WTC11 (cell line): ENCODE measurements at regions not wholly inside any gene's neighbourhood (a gene's known extent, or its start where the extent isn't known, plus 50 kb on each side); places are given as distances from the start of the nearest gene placed in this dataset.

ENCODE experiments used
- ATAC-seq: fragments of 200-7000 bp; cut with Tn5 transposase; 2 replicates; pipeline ENCODE4 v1.10.0; 2021; ENCODE audit warnings: mild to moderate bottlenecking, moderate library complexity
- CTCF ChIA-PET: fragments of 300-600 bp; sonication (Branson Sonifier 250); formaldehyde crosslinking; loops from one replicate; lab custom pipeline; 2021; ENCODE audit warnings: antibody characterized with exemption; lab: Charles Lee
- POLR2A ChIA-PET: fragments of 350-600 bp; sonication (Branson Sonifier 250); formaldehyde crosslinking; loops from one replicate; lab custom pipeline; 2021; ENCODE audit warnings: antibody characterized with exemption; lab: Charles Lee
- DNase-seq: peaks from one replicate; pipeline ENCODE4 v3.0.0; 2021; ENCODE audit warnings: low spot score
- H3K27ac Mint-ChIP-seq: 2 replicates; pipeline ENCODE4 v1.8.0; 2021; ENCODE audit warnings: mixed read lengths
- H3K27me3 Mint-ChIP-seq: 2 replicates; pipeline ENCODE4 v1.8.0; 2021; ENCODE audit warnings: low read depth, mild to moderate bottlenecking, moderate library complexity, mixed read lengths
- H3K36me3 Mint-ChIP-seq: 2 replicates; pipeline ENCODE4 v1.8.0; 2021; ENCODE audit warnings: mixed read lengths
- H3K4me1 Mint-ChIP-seq: 2 replicates; pipeline ENCODE4 v1.8.0; 2022; ENCODE audit warnings: mixed read lengths
- H3K4me3 Mint-ChIP-seq: 2 replicates; pipeline ENCODE4 v1.8.0; 2021; ENCODE audit warnings: mild to moderate bottlenecking, moderate library complexity, mixed read lengths
- H3K9me3 Mint-ChIP-seq: 2 replicates; pipeline ENCODE4 v1.8.0; 2021; ENCODE audit warnings: mixed read lengths
- CREB1 ChIP-seq: sonication (generic); formaldehyde crosslinking; IDR thresholded peaks from 2 replicates; pipeline ENCODE4 v1.8.0; 2023; ENCODE audit warnings: mild to moderate bottlenecking, missing genetic modification reagents
- KAT7 ChIP-seq: sonication (generic); formaldehyde crosslinking; IDR thresholded peaks from 2 replicates; pipeline ENCODE4 v1.8.1; 2023; ENCODE audit warnings: missing genetic modification reagents, mild to moderate bottlenecking, borderline replicate concordance
- MXD4 ChIP-seq: fragments of 250-450 bp; sonication (Bioruptor Pico); IDR thresholded peaks from 2 replicates; pipeline ENCODE4 v1.8.0; 2021; ENCODE audit warnings: mild to moderate bottlenecking, moderate library complexity, borderline replicate concordance
- OVOL2 ChIP-seq: fragments of 250-450 bp; sonication (Bioruptor Pico); IDR thresholded peaks from 2 replicates; pipeline ENCODE4 v1.9.0; 2021; ENCODE audit warnings: mild to moderate bottlenecking, borderline replicate concordance
- ZNF232 ChIP-seq: sonication (generic); formaldehyde crosslinking; IDR thresholded peaks from 2 replicates; pipeline ENCODE4 v1.8.0; 2022; ENCODE audit warnings: mild to moderate bottlenecking, missing genetic modification reagents
- TF ChIP-seq, protein P1 (sequence below): fragments of 250-450 bp; sonication (Bioruptor Pico); IDR thresholded peaks from 2 replicates; pipeline ENCODE4 v1.9.0; 2021; ENCODE audit warnings: mild to moderate bottlenecking
- TF ChIP-seq, protein P2 (sequence below): sonication (generic); formaldehyde crosslinking; IDR thresholded peaks from 2 replicates; pipeline ENCODE4 v1.8.1; 2022; ENCODE audit warnings: missing genetic modification reagents, borderline replicate concordance
- TF ChIP-seq, protein P3 (sequence below): sonication (generic); formaldehyde crosslinking; conservative IDR thresholded peaks from 2 replicates; pipeline ENCODE4 v1.8.1; 2023; ENCODE audit warnings: mild to moderate bottlenecking, low read depth, missing genetic modification reagents, moderate library complexity
- TF ChIP-seq, protein P4 (sequence below): sonication (generic); formaldehyde crosslinking; IDR thresholded peaks from 2 replicates; pipeline ENCODE4 v1.8.0; 2023; ENCODE audit warnings: missing genetic modification reagents
- TF ChIP-seq, protein P5 (sequence below): sonication (generic); formaldehyde crosslinking; IDR thresholded peaks from 2 replicates; pipeline ENCODE4 v1.8.1; 2023; ENCODE audit warnings: mild to moderate bottlenecking, missing genetic modification reagents, moderate library complexity
- TF ChIP-seq, protein P6 (sequence below): fragments of 250-450 bp; sonication (Bioruptor Pico); conservative IDR thresholded peaks from 2 replicates; pipeline ENCODE4 v1.9.0; 2021; ENCODE audit warnings: mild to moderate bottlenecking
- TF ChIP-seq, protein P7 (sequence below): sonication (generic); formaldehyde crosslinking; IDR thresholded peaks from 2 replicates; pipeline ENCODE4 v1.8.1; 2022; ENCODE audit warnings: mild to moderate bottlenecking, moderate library complexity, missing genetic modification reagents
- TF ChIP-seq, protein P8 (sequence below): sonication (generic); formaldehyde crosslinking; conservative IDR thresholded peaks from 2 replicates; pipeline ENCODE4 v1.8.1; 2022; ENCODE audit warnings: mild to moderate bottlenecking, missing genetic modification reagents
- TF ChIP-seq, protein P9 (sequence below): sonication (generic); formaldehyde crosslinking; IDR thresholded peaks from 2 replicates; pipeline ENCODE4 v1.8.0; 2022; ENCODE audit warnings: mild to moderate bottlenecking, missing genetic modification reagents

DNA sequence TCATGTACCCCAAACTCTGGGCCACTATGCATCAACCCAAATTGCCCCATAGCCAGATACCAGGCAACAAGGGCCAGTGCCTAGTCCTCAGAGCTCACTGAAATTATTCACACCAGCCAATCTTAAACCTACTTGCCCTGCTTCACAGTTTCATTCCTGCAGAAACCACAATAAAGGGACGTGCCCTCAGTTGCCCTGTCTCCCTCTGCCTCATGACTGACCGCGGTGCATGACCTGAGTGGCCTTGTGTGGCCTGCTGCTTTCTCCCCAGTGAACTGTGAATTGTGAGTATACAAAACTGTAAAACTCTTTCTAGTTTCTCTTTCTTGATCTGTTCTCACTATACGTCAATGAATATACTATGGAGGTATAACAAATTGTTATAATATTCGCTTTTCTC is 490.9 kb upstream of the MIS18BP1 start:
- Mint-ChIP-seq H3K36me3 (peaks cover 10% of the 10 kb centered on the region), H3K9me3 (peaks cover 28% of the 10 kb centered on the region), H3K4me1 (no peaks in the 10 kb centered on the region), H3K4me3 (no peak overlapping the region)
- ATAC-seq: no peak
- ChIA-PET CTCF (no interaction called here), POLR2A (no interaction called here)
- no peak for TF ChIP-seq KAT7 (CRISPR knock-in tag)
- TF ChIP-seq OVOL2: no peak
- TF ChIP-seq, protein P1, sequence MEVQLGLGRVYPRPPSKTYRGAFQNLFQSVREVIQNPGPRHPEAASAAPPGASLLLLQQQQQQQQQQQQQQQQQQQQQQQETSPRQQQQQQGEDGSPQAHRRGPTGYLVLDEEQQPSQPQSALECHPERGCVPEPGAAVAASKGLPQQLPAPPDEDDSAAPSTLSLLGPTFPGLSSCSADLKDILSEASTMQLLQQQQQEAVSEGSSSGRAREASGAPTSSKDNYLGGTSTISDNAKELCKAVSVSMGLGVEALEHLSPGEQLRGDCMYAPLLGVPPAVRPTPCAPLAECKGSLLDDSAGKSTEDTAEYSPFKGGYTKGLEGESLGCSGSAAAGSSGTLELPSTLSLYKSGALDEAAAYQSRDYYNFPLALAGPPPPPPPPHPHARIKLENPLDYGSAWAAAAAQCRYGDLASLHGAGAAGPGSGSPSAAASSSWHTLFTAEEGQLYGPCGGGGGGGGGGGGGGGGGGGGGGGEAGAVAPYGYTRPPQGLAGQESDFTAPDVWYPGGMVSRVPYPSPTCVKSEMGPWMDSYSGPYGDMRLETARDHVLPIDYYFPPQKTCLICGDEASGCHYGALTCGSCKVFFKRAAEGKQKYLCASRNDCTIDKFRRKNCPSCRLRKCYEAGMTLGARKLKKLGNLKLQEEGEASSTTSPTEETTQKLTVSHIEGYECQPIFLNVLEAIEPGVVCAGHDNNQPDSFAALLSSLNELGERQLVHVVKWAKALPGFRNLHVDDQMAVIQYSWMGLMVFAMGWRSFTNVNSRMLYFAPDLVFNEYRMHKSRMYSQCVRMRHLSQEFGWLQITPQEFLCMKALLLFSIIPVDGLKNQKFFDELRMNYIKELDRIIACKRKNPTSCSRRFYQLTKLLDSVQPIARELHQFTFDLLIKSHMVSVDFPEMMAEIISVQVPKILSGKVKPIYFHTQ (CRISPR knock-in tag): no peak
- TF ChIP-seq, protein P2, sequence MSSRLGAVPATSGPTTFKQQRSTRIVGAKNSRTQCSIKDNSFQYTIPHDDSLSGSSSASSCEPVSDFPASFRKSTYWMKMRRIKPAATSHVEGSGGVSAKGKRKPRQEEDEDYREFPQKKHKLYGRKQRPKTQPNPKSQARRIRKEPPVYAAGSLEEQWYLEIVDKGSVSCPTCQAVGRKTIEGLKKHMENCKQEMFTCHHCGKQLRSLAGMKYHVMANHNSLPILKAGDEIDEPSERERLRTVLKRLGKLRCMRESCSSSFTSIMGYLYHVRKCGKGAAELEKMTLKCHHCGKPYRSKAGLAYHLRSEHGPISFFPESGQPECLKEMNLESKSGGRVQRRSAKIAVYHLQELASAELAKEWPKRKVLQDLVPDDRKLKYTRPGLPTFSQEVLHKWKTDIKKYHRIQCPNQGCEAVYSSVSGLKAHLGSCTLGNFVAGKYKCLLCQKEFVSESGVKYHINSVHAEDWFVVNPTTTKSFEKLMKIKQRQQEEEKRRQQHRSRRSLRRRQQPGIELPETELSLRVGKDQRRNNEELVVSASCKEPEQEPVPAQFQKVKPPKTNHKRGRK: no peak
- TF ChIP-seq ZNF232: no peak
- TF ChIP-seq, protein P3, sequence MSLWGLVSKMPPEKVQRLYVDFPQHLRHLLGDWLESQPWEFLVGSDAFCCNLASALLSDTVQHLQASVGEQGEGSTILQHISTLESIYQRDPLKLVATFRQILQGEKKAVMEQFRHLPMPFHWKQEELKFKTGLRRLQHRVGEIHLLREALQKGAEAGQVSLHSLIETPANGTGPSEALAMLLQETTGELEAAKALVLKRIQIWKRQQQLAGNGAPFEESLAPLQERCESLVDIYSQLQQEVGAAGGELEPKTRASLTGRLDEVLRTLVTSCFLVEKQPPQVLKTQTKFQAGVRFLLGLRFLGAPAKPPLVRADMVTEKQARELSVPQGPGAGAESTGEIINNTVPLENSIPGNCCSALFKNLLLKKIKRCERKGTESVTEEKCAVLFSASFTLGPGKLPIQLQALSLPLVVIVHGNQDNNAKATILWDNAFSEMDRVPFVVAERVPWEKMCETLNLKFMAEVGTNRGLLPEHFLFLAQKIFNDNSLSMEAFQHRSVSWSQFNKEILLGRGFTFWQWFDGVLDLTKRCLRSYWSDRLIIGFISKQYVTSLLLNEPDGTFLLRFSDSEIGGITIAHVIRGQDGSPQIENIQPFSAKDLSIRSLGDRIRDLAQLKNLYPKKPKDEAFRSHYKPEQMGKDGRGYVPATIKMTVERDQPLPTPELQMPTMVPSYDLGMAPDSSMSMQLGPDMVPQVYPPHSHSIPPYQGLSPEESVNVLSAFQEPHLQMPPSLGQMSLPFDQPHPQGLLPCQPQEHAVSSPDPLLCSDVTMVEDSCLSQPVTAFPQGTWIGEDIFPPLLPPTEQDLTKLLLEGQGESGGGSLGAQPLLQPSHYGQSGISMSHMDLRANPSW: no peak
- TF ChIP-seq, protein P4, sequence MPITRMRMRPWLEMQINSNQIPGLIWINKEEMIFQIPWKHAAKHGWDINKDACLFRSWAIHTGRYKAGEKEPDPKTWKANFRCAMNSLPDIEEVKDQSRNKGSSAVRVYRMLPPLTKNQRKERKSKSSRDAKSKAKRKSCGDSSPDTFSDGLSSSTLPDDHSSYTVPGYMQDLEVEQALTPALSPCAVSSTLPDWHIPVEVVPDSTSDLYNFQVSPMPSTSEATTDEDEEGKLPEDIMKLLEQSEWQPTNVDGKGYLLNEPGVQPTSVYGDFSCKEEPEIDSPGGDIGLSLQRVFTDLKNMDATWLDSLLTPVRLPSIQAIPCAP (CRISPR knock-in tag): no peak
- TF ChIP-seq CREB1 (CRISPR knock-in tag): no peak
- TF ChIP-seq, protein P5, sequence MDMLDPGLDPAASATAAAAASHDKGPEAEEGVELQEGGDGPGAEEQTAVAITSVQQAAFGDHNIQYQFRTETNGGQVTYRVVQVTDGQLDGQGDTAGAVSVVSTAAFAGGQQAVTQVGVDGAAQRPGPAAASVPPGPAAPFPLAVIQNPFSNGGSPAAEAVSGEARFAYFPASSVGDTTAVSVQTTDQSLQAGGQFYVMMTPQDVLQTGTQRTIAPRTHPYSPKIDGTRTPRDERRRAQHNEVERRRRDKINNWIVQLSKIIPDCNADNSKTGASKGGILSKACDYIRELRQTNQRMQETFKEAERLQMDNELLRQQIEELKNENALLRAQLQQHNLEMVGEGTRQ: no peak
- TF ChIP-seq, protein P6, sequence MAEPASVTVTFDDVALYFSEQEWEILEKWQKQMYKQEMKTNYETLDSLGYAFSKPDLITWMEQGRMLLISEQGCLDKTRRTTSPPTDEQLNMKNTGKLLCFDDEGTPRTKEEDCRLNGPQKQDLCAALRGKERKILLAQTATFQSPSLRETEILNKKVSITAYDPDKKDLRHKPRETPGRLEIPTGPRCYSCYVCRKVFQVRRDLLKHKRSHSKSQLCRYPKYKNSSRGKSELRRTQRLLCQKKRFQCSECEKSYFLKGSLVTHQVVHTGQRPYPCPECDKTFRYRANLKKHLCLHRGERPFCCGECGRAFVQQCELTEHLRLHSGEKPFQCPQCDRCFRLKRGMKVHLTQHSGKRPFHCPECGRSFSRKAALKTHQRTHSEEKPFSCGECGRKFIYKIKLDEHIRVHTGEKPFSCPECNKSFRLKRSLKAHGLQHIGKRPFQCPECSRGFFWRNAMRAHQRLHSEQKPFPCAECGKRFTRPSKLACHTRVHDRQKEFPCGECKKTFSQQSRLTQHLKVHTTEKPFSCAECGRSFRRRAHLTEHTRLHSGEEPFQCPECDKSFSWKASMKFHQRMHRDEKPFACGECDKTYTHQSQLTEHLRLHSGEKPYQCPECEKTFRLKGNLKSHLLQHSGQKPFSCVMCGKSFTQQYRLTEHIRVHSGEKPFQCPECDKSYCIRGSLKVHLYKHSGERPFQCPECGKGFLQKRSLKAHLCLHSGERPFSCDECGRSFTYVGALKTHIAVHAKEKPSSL: no peak
- TF ChIP-seq MXD4: no peak
- TF ChIP-seq, protein P7, sequence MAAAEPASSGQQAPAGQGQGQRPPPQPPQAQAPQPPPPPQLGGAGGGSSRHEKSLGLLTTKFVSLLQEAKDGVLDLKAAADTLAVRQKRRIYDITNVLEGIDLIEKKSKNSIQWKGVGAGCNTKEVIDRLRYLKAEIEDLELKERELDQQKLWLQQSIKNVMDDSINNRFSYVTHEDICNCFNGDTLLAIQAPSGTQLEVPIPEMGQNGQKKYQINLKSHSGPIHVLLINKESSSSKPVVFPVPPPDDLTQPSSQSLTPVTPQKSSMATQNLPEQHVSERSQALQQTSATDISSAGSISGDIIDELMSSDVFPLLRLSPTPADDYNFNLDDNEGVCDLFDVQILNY (CRISPR knock-in tag): no peak
- TF ChIP-seq, protein P8, sequence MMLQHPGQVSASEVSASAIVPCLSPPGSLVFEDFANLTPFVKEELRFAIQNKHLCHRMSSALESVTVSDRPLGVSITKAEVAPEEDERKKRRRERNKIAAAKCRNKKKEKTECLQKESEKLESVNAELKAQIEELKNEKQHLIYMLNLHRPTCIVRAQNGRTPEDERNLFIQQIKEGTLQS (CRISPR knock-in tag): no peak
- TF ChIP-seq, protein P9, sequence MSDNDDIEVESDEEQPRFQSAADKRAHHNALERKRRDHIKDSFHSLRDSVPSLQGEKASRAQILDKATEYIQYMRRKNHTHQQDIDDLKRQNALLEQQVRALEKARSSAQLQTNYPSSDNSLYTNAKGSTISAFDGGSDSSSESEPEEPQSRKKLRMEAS (CRISPR knock-in tag): no peak
- TF ChIP-seq, all 79 proteins: peak for 0
- Mint-ChIP-seq H3K27me3 (no peaks in the 10 kb centered on the region), H3K27ac (no peak overlapping the region)
- no peak for DNase-seq
